CD4-positive, alpha-beta T cell treated with Interleukin-10 for 1 hour (primary cell): ENCODE measurements at regions not wholly inside any gene's neighbourhood (a gene's known extent, or its start where the extent isn't known, plus 50 kb on each side); places are given as distances from the start of the nearest gene placed in this dataset.
"Not testable (repeated sequence)": the region's sequence is repeated elsewhere in the genome, so short reads cannot be mapped to it uniquely, and the experiment has no call there.

Source experiments
- DNase-seq: peaks from one replicate; pipeline ENCODE4 v3.0.0-alpha.2; 2020

DNA sequence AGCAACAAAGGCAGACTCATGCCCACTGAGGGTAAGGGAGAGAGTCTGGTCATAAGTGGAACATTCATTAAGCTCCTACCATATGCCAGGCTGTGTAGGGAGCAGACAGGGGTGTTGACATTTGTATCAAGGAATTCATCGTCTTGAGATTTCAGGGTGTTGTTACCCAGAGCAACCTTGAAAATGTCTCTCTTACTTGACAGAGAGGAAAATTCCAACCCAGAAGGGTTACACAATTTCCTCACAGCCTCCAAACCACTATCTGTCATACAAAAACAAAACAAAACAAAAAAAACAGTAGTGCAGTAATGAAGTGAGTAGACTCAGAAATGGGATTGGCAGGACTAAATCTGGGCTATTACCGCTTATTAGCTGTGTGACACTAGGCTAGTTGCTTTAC is 113.2 kb downstream of the MIAT start:
- no peak for DNase-seq

DNA sequence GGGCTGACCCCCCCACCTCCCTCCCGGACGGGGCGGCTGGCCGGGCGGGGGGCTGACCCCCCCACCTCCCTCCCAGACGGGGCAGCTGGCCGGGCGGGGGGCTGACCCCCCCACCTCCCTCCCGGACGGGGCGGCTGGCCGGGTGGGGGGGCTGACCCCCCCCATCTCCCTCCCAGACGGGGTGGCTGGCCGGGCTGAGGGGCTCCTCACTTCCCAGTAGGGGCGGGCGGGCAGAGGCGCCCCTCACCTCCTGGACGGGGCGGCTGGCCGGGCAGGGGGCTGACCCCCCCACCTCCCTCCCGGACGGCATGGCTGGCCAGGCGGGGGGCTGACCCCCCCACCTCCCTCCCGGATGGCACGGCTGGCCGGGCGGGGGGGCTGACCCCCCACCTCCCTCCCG is 115.7 kb downstream of the MIAT start:
- DNase-seq: not testable (repeated sequence)

DNA sequence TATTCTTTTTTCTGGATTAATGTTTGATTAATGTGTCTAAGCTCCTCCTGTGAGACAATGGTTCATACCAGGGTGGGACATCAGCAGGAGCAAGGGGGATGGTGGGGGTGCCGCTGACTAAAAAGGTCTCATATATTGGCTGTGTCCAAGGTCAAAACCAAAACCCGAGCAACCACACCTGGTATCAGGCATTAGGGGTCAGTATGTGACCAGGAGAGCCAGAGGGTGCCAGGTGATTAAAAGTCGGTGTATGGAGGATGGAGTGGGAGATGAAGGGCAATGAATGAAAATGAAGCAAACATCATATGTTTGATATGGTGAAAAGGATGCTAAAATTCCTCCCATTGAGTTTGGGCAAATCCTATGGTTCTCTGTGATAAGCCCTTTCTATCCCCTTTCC is 118.0 kb downstream of the MIAT start:
- no peak for DNase-seq

DNA sequence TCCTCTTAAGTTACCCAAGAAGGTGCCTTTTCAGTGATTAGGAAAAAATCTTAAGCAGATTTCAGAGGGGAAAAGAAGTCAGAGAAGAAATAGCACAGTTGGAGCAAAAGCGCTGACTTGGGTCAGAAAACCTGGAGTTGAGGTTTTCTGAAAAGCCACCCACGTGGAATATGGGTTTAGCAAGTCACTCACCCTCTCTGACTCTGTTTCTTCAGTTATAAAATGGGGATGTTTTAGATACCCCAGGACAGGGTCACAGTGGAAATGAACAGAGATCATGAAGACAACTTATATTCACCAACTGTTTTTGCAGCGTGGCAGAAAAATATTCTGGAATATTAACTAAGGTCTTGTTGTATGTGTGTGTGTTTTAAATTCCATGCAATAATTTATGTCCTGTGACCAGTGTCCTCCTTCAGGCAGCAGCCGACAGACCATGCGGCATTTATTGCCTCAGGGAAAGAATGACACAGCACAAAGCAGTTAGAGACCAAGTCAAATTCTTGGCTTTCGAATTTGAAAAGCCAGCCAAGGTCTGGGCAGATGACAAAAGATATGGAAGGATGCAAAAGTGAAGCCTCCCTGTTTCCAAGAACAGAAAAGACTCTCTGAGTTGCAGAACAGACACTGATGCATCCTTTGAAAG is 119.9 kb downstream of the MIAT start:
- no peak for DNase-seq

DNA sequence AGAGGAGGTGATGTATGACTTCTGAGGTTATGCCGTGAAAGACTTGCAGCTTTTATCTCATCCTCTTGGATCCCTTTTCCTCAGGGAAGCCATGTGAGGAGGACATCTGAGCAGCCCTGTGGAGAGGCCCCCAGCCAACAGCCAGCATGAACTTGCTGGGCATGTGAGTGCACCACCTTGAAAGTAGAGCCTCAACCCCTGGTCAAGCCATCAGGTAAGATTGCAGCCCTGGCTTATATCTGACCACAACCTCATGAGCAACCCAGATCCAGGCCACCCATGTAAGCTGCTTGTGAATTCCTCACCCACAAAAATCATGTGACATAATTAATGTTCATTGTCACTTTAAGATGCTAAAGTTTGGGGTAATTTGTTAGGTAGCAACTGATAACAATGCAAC is 121.0 kb downstream of the MIAT start:
- no peak for DNase-seq

DNA sequence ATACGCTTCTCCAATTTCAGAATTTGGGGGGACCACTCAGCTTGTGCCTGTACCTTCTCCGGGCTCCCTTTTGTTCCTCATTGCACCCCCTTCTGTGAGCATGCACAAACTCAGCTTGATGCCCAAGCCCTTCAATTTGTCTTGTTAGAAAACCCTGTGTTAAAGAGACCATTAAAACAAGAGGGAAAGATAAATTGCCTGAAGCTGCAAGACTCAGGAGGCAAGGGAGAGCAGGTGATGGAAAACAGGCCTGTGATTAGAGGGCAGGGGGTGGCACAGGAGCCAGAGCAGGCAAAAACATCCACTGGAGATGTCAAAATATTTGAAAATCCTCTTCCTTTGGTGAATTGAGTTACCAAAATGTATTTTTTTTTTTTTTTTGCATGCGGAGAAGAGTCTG is 121.7 kb downstream of the MIAT start:
- no peak for DNase-seq

DNA sequence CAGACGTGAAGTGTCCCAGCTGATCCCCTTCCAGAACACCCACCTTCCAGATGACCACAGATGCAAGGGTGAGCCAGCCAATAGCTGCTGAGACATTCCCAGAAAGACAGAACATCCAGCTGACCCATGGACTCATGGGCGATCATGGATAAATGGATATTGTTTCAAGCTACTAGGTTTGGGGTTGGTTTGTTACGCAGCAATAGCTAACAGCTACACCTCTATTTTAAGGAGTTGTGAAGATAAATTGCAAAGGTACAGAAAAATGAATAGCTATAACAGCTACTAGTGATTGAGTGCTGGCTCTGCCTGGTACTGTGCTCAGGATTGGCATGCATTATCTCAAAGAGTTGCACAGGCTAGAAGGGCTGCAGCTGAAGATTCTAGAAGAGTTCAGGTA is 122.5 kb downstream of the MIAT start:
- no peak for DNase-seq

DNA sequence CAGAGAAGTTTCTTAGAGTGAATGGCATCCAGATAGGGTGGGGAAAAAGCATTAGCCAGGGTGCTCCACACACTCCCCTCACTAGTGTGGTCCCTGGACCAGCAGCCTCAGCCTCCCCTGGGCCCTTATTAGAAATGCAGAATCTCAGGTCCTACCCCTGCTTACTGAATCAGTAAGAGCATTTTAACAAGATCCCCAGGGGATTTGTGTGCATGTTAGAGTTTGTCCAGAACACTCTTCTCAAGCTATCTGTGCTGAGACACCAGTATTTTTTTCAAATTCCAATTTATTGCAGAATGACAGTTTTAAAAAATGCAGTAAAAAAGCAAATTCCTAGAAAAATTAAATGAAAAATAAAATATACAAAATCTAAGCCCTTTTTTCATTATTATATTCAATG is 123.1 kb downstream of the MIAT start:
- DNase-seq: no peak

DNA sequence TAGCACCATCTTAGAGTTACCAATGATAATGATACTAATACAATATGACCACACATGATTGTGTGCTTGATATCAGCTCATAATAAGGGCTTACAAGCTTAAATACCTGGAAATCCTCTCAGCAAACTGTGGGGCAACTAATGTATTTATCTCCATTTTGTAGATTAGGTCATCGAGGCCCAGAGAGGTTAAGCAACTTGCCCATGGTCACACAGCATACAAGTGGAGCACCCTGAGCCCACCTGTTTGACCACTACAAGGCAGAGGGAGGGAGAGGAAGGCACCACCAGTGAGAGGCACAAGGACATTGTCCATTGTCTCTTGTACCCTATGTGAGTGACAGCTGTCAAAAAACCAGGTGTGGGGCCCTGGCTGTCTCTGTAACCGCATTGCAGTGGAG is 123.7 kb downstream of the MIAT start:
- no peak for DNase-seq

DNA sequence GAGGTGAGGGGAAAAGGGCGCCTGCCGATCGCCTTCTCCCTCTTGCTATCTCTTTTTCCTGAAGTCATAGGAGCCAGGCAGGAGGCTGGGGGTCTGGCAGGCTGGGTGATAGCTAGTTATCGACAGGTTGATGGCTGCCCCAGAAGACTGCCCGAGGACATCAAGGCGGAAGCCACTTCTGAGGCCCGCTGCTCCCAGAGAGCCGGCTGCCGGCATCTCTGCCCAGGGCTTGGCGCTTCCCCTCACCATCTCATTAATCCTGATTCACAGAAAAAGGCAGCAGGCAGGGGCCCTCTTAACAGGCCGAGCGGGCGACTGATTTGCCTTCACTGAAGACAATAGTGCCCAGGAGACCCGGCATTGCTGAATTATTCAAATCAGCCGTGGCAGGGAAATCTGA is 124.2 kb downstream of the MIAT start:
- DNase-seq: no peak

DNA sequence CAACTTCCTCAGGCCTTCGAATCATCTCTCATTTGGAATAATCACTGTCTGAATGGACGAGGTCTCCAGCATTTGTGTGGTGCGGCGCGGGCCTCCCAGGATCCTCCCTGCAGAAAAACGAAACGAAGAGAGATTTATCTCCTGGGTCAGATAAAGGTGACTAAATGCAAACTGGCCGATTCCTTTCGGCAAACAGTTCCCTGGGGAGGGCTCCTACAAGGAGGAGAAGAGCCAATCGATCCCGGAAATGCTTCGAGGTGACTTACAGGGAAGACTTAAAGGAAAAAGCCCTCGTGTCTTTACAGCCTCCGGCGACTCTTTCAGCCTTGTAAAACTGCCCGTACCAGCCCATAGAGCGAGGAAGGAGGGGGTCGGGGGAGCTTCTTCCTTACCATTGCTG is 126.5 kb downstream of the MIAT start:
- no peak for DNase-seq

DNA sequence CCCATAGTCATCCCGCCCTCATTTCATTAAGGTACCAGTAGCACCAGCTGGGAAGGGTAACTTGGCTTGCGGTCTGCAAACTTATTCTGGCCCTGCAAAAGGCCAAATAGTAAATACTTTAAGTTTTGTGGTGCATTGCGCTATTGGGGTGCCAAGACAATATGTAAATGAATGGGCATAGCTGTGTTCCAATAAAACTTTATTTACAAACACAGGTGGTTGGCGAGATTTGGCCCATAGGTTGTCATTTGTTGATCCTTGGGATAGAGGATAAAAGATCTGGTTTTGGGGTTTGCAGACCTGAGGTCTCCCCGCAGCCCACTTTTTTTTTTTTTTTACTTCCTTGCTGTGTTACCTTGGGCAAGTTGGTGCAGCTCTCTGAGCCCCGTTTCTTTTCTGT is 127.4 kb downstream of the MIAT start:
- no peak for DNase-seq

DNA sequence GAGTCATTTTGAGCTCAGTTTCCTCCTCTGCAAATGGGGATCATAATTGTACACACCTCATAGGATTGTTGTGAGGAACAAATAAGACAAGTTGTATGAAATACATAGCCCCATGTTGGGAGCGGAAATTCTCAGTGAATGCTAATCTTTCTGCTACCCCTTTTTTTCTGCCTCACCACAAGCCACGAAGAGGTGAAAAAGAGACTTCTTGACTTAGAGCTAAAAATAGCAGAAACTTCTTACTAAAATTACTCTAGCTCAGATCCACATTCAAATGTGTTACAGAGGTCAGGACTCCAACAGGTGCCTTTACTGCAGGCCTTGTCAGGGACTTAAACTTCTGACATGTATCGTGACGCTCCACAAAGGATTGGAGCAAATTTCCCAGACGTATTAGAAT is 128.5 kb downstream of the MIAT start:
- no peak for DNase-seq

DNA sequence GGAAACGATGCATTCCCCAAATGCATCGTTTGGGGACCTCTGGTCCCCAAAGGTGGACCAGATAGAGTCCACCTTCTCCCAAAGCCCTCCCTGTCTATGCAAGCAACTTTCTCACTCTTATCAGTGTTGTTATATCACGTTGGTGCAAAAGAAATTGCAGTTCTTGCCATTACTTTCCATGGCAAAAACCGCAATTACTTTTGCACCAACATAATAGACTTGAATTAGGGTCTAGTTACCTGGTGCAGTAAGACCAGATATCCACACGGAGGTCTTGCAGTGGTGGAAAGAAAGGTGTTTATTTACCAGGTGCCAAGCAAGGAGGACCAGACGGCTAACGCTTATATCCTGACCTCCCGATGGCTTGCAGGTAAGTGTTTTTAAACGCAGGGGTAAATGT is 129.0 kb downstream of the MIAT start:
- DNase-seq: no peak

DNA sequence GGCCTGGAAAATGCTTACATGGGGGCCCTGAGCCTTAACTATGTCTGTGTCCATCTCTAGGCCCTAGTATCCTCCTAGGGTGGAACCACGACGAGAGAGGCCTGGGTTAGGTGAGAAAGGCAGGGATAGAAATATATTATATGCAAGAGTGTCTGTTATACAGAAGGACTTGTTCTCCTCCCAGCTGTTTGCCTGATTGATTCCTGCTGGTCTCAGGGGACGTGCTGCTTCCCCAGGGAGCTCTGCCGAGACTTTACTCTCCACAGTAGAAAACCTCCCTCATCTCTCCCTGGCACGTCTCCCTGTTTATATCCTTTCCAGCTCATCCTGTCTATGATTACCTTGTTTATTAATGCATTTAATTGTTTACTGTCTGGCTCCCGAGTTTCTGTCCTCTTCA is 132.6 kb downstream of the MIAT start:
- DNase-seq: no peak

DNA sequence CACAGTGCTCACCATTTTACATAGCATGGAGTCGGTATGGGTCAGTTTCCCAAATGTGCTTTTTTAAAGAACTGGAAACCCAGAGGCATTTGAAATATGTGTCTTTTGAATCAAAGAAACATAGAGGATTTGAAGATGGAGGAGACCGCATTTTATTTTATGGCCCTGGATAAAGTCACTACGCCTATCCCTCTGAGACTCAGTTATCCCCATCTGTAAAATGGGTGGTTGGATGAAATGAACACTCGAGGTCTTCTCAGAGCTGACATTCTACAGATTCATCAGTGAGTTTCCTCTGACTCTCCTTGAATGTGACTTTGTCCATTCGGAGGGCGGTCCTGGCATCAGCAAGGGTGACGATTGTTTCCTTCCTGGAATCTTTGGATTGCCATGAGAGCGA is 135.1 kb downstream of the MIAT start:
- no peak for DNase-seq

DNA sequence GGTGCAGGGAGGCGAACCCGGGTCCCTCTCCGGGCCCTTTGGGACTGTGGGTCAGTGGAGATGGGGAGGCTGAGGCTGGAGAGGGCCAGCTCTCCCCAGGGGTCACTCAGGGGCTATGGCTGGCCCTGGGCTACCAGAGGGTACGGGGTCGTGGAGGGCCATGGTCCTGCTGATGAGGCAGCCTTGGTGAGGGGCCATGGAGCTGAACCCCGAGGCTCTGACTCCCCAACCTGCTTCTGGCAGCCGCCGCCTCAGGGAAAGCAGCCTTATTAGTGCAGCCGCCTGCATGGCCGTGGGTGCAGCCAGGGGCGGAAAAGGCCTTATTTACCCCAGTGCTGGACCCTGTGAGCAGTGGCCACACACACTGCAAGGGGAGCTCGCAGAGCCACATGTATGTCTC is 139.4 kb downstream of the MIAT start:
- DNase-seq: no peak

DNA sequence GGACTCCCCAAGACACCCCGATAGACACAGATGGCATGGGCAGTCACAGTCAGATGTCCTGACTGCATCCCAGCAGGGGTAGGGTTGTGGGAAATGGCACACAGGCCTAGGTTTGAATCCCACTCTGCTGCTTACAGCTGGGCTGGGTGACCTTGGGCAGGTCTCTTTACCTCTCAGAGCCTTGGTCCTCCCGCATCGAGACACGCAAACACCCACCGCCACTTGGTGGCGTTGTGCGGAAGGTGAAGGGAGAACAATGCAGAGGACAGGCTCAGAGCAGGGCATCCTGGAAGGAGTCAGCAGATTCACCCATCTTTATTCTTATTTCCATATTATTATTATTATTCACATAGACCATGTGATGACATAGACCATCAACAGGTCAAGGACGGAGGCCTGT is 140.5 kb downstream of the MIAT start:
- DNase-seq: no peak

DNA sequence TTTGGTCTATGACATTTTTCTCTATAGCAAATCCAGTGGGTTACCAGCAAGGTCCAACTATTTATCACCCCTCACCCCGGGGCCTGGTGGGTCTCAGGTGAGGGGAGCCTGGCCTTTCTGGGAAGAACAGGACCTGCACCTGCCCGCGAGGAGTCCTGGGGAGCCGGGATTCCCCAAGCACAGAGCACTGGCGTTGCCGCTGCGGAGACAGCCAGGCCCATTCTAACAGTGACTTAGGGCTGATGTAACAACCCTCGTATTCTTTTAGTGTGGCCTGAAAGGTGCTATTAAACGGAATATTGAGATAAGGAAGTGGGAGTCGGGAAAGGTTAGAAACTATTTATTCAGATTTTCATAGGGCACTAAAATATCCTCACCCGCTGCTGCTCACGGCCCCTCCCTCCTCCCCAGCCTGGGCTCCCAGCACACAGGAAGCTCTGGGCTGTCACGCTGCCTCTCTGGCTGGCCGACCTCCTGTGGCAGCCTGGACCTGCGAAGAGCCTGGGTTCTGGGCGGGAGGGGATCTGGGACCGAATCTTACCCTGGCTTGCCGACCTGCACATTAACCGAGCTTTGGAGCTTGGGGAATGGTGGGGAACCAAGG is 141.2 kb downstream of the MIAT start:
- no peak for DNase-seq

DNA sequence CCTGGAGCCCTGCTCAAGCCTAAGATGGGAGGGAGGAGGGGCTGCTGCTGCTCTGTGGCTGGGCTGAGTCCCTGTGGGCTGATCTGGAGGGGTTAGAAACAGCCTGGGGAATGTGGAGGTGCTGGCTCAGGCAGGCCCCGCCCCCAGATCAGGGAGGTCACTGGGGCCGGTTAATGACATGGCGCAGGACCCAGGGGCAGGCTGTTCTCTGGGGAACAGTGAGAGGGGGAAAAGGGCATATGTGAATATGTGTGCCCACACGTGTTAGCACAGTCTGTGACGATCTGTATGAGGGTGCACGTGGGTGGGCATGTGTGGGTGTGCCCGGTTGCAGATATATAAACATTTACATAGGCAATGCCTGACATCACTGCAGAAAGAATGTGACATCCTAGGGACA is 143.5 kb downstream of the MIAT start:
- no peak for DNase-seq

DNA sequence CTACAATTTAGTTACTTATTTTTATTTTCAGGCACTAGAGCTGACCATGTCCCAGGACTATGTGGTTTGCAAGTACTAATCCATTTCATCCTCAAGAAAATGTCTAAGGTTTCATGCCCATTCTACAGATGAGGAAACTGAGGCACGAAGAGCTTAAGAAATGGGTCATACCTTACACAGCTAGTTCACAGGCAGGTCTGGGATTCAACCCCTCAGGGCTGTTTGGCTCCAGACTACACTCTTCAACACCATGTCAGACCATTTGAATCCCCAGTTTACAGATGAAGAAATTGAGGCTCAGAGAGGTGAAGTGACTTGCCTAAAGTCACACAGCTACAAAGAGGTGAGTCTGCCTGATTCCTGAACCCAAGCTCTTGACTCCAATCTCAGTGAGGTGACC is 144.1 kb downstream of the MIAT start:
- DNase-seq: no peak

DNA sequence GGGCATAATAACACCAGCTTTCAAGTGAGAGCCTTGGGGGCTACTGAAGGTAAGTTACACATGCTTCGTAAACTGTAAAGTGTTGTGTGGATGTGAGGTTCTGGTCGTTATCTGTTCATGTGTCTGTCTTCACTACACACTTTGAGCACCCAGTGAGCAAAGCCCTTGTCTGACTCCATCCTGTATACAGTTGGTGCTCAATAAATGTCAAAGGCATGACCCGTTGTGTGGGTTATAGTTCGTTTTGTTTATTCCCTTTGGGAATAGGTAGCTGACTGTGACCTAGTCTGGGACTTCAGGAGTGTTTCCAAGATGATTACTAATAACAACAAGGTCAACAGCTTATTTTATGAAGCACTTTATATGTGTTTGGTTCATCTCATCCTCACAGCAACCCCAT is 146.9 kb downstream of the MIAT start:
- no peak for DNase-seq

DNA sequence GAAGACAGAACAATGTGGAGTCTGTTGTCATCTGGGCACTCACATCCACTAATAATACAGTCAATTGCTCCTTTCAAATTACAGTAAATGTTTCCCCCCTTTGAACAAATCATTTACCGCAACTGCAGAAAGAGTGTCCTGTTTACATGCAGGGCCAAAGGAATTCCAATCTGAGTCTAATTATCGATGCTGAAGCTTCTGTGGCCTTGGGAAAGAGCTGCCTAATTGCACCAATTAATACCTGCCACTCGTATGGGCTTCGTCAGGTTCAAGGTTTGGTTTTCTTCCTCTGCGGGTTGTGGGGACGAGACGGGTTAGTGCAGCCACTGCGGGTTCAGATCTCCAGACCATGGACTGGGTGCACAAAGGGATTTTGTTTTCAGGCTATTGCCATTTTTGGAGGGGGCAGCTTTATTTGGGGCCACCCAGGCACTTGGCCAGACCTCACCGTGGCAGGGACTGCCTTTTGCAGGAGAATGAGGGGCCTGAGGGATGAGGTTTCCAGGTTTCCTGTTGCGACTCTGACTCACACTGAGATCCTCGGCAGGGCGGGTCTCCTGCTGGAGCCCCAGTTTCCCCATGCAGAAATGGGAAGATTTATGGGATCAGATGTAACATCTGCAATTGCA is 147.6 kb downstream of the MIAT start:
- DNase-seq: no peak

DNA sequence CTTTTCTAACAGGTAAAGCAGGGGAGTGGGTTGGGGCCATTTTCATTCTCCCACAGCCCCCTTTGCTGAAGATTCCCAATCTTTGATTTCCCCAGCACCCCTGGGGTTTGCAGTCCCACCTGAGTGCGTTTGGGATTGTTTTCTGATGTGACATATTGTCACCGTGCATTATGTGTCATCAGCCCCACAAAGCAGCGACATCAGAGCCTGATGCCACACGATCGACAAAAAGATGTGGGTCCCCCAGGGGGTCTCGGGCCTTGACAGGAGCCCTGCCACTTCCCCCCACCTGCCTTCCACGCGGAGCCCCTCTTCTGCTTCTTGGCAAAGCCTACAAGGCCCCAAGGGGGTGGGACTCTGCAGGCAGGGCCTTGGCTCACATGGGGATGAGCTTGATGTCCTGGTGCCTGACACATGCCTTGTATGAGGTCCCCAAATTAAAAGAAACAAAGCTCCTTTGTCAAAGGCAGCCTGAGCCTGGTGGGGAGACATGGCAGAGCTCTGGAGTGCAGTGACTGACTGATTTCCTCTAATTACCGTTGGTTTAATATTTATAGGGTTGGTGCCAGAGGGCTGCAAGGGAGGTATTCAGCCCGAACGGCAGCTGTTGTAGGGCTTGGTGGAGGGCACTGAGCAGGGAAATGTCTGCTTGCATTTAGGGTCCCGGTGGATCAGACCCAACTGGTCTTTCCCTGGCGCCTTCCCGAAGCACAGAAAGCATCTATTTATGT is 149.2 kb downstream of the MIAT start:
- DNase-seq: no peak
